K562 (cell line): ENCODE measurements at regions not wholly inside any gene's neighbourhood (a gene's known extent, or its start where the extent isn't known, plus 50 kb on each side); places are given as distances from the start of the nearest gene placed in this dataset.

ENCODE experiments used
- ATAC-seq: fragments of 200-7000 bp; cut with Tn5 transposase; 3 replicates; pipeline ENCODE4 v1.9.1; 2020; ENCODE audit warnings: moderate library complexity
- BruUV-seq: library from RNA; stranded (reverse); fragments of 400-500 nt; replicated peaks from 2 replicates; lab custom pipeline; 2021; lab: Mats Ljungman, UMichigan
- CTCF ChIA-PET: fragments of 300-600 bp; formaldehyde crosslinking; extraction: SDS; loops from one replicate; lab custom pipeline; 2021; ENCODE audit warnings: low intra/inter-chr PET ratio; lab: Yijun Ruan, JAX
- POLR2A ChIA-PET: fragments of 300-600, 350-650 bp; sonication (Branson Sonifier 250); formaldehyde crosslinking; extraction: SDS; loops from one replicate; lab custom pipeline; 2021; ENCODE audit warnings: antibody characterized with exemption, inconsistent platforms; lab: Yijun Ruan, JAX
- DNase-seq, 4 experiments: peaks; one replicate each; pipeline versions ENCODE4 v3.0.0 to v3.0.0-alpha.2; 2011 to 2018; ENCODE audit warnings: low spot score in 3 of 4, mixed read lengths in 3 of 4; ENCODE audit errors: extremely low read depth in 1 of 4
- FAIRE-seq: peaks from 2 replicates; lab custom pipeline; 2011; peaks lifted over from hg19 to GRCh38; lab: Jason Lieb, UNC
- H2AFZ ChIP-seq: 2 replicates; pipeline ENCODE4 v1.6.0; 2011; ENCODE audit warnings: low read depth, low read length, control low read depth, inconsistent platforms
- H3K27ac ChIP-seq: fragments of 200-600 bp; 3 replicates; pipeline ENCODE4 v1.8.0; 2011; ENCODE audit warnings: low read depth, mild to moderate bottlenecking, control low read depth, inconsistent platforms, low read length, moderate library complexity, mixed read lengths; ENCODE audit errors: extremely low read depth
- H3K27me3 ChIP-seq, 2 experiments: fragments of 300-600 bp in 1 of 2; 2 replicates in 1 of 2; 3 replicates in 1 of 2; pipeline versions ENCODE4 v1.6.0 to v1.8.0; 2011; ENCODE audit warnings: inconsistent platforms in 2 of 2, low read length in 2 of 2, mild to moderate bottlenecking in 1 of 2, mixed read lengths in 1 of 2, moderate library complexity in 1 of 2; ENCODE audit not compliant: control insufficient read depth in 2 of 2, insufficient read depth in 2 of 2
- H3K36me3 ChIP-seq: fragments of 300-600 bp; 3 replicates; pipeline ENCODE4 v1.8.0; 2011; ENCODE audit warnings: mild to moderate bottlenecking, low read length, inconsistent platforms; ENCODE audit not compliant: control insufficient read depth, insufficient read depth
- H3K4me1 ChIP-seq, 2 experiments: fragments of 200-600 bp in 1 of 2; replicated peaks in 1 of 2; 2 replicates in 1 of 2; 3 replicates in 1 of 2; pipeline versions ENCODE4 v1.5.1 to v1.8.0; 2011; ENCODE audit warnings: inconsistent platforms in 2 of 2, low read length in 2 of 2, mild to moderate bottlenecking in 1 of 2, mixed read lengths in 1 of 2, moderate library complexity in 1 of 2; ENCODE audit not compliant: control insufficient read depth in 2 of 2, insufficient read depth in 2 of 2
- H3K4me2 ChIP-seq: 2 replicates; pipeline ENCODE4 v1.6.1; 2011; ENCODE audit warnings: low read length, control low read depth, inconsistent platforms, mixed read lengths; ENCODE audit not compliant: insufficient read depth
- H3K4me3 ChIP-seq: fragments of 200-600 bp; sonication (generic), shearing (Covaris generic); 2 replicates; pipeline ENCODE4 v1.5.1; 2016; ENCODE audit warnings: control low read depth, inconsistent platforms
- H3K79me2 ChIP-seq: fragments of 200-600 bp; 3 replicates; pipeline ENCODE4 v1.8.0; 2011; ENCODE audit warnings: low read length, inconsistent platforms; ENCODE audit not compliant: control insufficient read depth, insufficient read depth
- H3K9ac ChIP-seq, 2 experiments: 2 replicates each; pipeline versions ENCODE4 v1.6.0 to v1.6.1; 2011; ENCODE audit warnings: low read depth in 2 of 2, low read length in 2 of 2, control low read depth in 1 of 2, inconsistent platforms in 1 of 2, mild to moderate bottlenecking in 1 of 2, mixed read lengths in 1 of 2; ENCODE audit not compliant: insufficient read depth in 1 of 2
- H3K9me1 ChIP-seq: one replicate; pipeline ENCODE4 v1.6.0; 2011; ENCODE audit warnings: inconsistent platforms, mild to moderate bottlenecking, low read length, moderate library complexity; ENCODE audit not compliant: control insufficient read depth, insufficient read depth
- H3K9me3 ChIP-seq: replicated peaks from 2 replicates; pipeline ENCODE4 v1.5.1; 2011; ENCODE audit warnings: low read depth, low read length, inconsistent platforms; ENCODE audit not compliant: control insufficient read depth, insufficient read depth
- H4K20me1 ChIP-seq: replicated peaks from 2 replicates; pipeline ENCODE4 v1.6.1; 2011; ENCODE audit warnings: low read length, inconsistent platforms, mixed read lengths; ENCODE audit not compliant: control insufficient read depth, insufficient read depth
- DMBX1 ChIP-seq: fragments of 250-450 bp; sonication (Bioruptor Pico); IDR thresholded peaks from 2 replicates; pipeline ENCODE4 v1.8.0; 2022; ENCODE audit warnings: inconsistent platforms, mild to moderate bottlenecking, moderate library complexity, borderline replicate concordance
- ELF1 ChIP-seq: fragments of 200-800 bp; sonication (Bioruptor generic); IDR thresholded peaks from 2 replicates; pipeline ENCODE4 v1.6.1; 2016; ENCODE audit warnings: missing genetic modification characterization, missing compliant biosample characterization
- GATAD2A ChIP-seq: fragments of 450-650 bp; IDR thresholded peaks from 2 replicates; pipeline ENCODE4 v1.6.1; 2017
- HMGN3 ChIP-seq: IDR thresholded peaks from 2 replicates; pipeline ENCODE4 v1.6.1; 2011; ENCODE audit warnings: borderline replicate concordance, low read depth, mild to moderate bottlenecking, mixed read lengths, low read length; ENCODE audit not compliant: insufficient read length; ENCODE audit errors: extremely low read depth
- KLF1 ChIP-seq: fragments of 450-650 bp; IDR thresholded peaks from 2 replicates; pipeline ENCODE4 v1.6.1; 2016; ENCODE audit warnings: missing genetic modification characterization, missing compliant biosample characterization
- KLF13 ChIP-seq: fragments of 450-650 bp; IDR thresholded peaks from 2 replicates; pipeline ENCODE4 v1.6.1; 2016; ENCODE audit warnings: missing genetic modification characterization, low read depth, mild to moderate bottlenecking, missing compliant biosample characterization, moderate library complexity, borderline replicate concordance
- LARP7 ChIP-seq: fragments of 450-650 bp; IDR thresholded peaks from 2 replicates; pipeline ENCODE4 v1.6.1; 2016
- STAT5A ChIP-seq: IDR thresholded peaks from 2 replicates; pipeline ENCODE4 v1.6.1; 2012; ENCODE audit warnings: low read length, inconsistent platforms, borderline replicate concordance
- ZFP1 ChIP-seq: fragments of 450-650 bp; formaldehyde crosslinking; IDR thresholded peaks from 2 replicates; pipeline ENCODE4 v1.4.0; 2020; ENCODE audit warnings: mild to moderate bottlenecking, mixed read lengths
- ZNF311 ChIP-seq: fragments of 250-450 bp; sonication (Bioruptor Pico); IDR thresholded peaks from 2 replicates; pipeline ENCODE4 v1.4.0; 2020; ENCODE audit warnings: mild to moderate bottlenecking, moderate library complexity
- ZNF41 ChIP-seq: fragments of 250-450 bp; sonication (Bioruptor Pico); conservative IDR thresholded peaks from 2 replicates; pipeline ENCODE4 v1.4.0; 2020; ENCODE audit warnings: mild to moderate bottlenecking
- WGBS: fragments of 100-300 bp; shearing (Covaris generic); methylation state at CpG from one replicate; pipeline ENCODE4 v1.1.6; 2016; ENCODE audit warnings: low coverage, mixed read lengths; ENCODE audit not compliant: insufficient coverage; ENCODE audit errors: missing lambda C conversion rate; 5-methylcytosine and 5-hydroxymethylcytosine counted together
- in situ Hi-C: fragments of 300-500 bp; cut with MboI; formaldehyde crosslinking; loops from 4 replicates; pipeline ENCODE4 v1.15.0; 2018; ENCODE audit warnings: inconsistent platforms, mixed read lengths
- intact Hi-C: fragments of 100-400 bp; cut with micrococcal nuclease; formaldehyde crosslinking; loops from 2 replicates; pipeline ENCODE4 v1.14.2; 2022

- Histone ChIP-seq H3K4me2 (no peak overlapping the region), H4K20me1 (no peaks in the 10 kb centered on the region), H3K9me1 (no peaks in the 10 kb centered on the region), H3K9me3 (no peaks in the 10 kb centered on the region), H3K9ac (no peak overlapping the region), H2AFZ (no peak overlapping the region), H3K27ac (no peak overlapping the region), H3K79me2 (no peaks in the 10 kb centered on the region), H3K4me1 (no peaks in the 10 kb centered on the region), H3K4me3 (no peak overlapping the region), H3K36me3 (no peaks in the 10 kb centered on the region)
- POLR2A ChIA-PET: no interaction called here
- FAIRE-seq (no peak), DNase-seq (no peak), ATAC-seq (no peak)
- intact Hi-C loops (no loop called here), in situ Hi-C loops (no loop called here)
- CTCF ChIA-PET: no interaction called here
- WGBS: 0% methylated on average over 5 of the region's 7 CpGs
- BruUV-seq: no TSS peak
- TF ChIP-seq ELF1 (tag) (no peak), ZFP1 (CRISPR knock-in tag) (no peak), LARP7 (no peak), DMBX1 (CRISPR knock-in tag) (no peak), ZNF41 (CRISPR knock-in tag) (no peak), HMGN3 (no peak), KLF13 (no peak), ZNF311 (CRISPR knock-in tag) (no peak), GATAD2A (no peak), STAT5A (no peak), KLF1 (tag) (no peak)
- TF ChIP-seq, all 486 proteins: peak for 0
- H3K27me3 ChIP-seq: no peaks in the 10 kb centered on the region
Measured at GRCh38 chr17:22510504-22510903, 818.2 kb downstream of the KCNJ18 start.
